Stimulated activated CD8-positive, alpha-beta memory T cell treated with anti-CD3 and anti-CD28 coated beads, Interleukin-7, amount 100 ng/mL, for 1 hour (primary cell): ENCODE measurements at regions not wholly inside any gene's neighbourhood (a gene's known extent, or its start where the extent isn't known, plus 50 kb on each side); places are given as distances from the start of the nearest gene placed in this dataset.
"Not testable (repeated sequence)": the region's sequence is repeated elsewhere in the genome, so short reads cannot be mapped to it uniquely, and the experiment has no call there.

Experiments
- DNase-seq, 2 donors: peaks; one replicate each; pipeline ENCODE4 v3.0.0-alpha.2; 2020; ENCODE audit warnings: low read depth in 2 of 2

DNA sequence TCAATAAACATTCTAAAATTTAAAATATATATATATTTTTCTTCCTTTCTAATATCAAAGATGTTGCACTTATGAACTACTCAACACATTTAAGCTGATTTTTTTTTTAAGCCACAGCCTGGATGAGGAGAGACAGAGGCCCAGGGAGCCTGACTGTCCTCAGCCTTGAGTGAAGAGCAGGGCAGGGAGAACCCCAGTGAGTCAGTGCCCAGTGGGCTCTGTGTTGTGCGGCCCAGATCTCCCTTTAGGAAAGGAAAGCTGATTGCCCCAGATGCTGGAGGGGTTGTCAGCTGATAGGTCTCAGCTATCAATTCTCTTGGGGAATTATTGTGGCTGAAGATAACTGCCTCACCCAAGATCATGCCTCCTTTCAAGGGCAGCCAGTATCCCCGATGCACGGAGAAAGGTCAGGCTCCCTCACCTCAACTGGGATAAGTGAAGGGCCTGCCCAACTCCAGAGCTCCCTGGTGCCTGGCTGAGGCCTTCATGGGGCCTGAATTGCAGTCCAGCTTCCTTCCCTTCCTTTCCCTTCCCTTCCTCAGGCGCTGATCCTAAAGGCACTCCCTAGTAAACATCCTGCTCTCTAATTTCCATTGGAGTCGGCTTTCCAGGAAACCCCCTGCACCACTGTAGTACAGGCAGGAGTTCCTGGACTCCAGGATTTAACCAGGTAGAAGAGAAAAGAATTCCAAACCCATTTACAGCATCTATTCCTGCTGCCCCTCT is 106.9 kb upstream of the ATL2 start:
- DNase-seq, result no peak

DNA sequence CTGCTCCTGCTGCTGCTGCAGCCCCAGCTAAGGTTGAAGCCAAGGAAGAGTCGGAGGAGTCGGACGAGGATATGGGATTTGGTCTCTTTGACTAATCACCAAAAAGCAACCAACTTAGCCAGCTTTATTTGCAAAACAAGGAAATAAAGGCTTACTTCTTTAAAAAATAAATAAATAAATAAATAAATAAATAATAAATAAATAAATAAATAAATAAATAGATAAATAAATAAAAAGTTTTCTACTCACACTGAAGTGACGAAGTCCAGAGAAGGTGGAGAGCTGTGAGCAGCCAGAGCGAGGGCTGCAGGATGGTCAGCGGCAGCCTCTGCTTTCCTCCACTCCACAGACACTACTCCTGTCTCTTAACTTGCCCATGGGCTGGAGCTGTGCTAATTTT is 105.6 kb upstream of the ATL2 start:
- DNase-seq, result not testable (repeated sequence)

DNA sequence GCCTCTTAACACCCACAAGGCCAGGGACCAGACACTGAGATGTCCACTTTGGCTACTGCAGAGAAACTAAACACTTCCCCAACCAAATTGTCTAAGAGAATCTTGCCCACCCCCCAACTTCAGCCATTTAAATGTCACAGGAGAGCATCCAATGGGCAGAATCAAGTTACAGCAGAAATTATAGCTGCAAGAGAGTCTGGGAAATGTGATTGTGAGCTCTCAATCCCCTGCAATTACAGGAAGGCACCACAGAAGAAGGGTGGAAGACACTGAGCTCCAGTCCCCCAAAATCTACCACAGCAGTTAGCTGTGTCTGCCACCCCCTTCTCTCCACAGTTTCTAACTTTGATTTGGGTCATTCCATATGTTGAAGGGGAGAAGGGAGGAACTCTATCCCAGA is 103.5 kb upstream of the ATL2 start:
- DNase-seq, result no peak

DNA sequence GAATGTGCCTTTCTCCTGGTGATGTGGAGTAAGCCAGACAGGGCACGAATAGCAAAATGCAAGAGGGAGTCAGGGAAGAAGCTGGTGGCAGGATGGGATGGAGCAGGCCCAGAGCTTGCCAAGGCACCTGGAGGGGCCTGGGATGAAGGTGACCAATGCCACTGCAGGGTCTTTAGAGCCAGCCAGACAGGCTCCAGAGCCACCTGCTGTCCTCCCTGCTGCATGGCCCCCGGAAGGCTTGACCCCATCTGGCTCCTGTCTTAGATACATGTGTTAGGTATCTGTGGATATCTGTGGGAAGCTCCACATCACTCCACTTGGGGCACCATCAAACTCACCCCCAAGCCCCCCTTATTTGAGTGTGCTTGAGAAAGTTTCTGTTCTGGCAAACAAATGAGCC is 99.9 kb upstream of the ATL2 start:
- DNase-seq, result no peak

DNA sequence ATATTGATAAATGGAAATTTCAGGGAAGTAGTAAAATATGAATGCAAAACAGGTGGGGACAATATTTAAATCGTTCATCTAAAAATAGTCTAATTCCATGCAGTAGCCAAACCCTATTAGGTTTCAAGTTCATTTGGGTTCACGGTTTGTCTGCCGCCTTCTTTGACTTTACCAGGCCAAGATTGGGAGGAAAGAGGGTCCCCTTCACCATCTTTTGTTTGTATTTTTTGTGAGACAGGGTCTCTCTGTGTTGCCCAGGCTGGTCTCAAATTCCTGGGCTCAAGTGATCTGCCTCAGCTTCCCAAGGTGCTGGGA is 98.5 kb upstream of the ATL2 start:
- no peak for DNase-seq

DNA sequence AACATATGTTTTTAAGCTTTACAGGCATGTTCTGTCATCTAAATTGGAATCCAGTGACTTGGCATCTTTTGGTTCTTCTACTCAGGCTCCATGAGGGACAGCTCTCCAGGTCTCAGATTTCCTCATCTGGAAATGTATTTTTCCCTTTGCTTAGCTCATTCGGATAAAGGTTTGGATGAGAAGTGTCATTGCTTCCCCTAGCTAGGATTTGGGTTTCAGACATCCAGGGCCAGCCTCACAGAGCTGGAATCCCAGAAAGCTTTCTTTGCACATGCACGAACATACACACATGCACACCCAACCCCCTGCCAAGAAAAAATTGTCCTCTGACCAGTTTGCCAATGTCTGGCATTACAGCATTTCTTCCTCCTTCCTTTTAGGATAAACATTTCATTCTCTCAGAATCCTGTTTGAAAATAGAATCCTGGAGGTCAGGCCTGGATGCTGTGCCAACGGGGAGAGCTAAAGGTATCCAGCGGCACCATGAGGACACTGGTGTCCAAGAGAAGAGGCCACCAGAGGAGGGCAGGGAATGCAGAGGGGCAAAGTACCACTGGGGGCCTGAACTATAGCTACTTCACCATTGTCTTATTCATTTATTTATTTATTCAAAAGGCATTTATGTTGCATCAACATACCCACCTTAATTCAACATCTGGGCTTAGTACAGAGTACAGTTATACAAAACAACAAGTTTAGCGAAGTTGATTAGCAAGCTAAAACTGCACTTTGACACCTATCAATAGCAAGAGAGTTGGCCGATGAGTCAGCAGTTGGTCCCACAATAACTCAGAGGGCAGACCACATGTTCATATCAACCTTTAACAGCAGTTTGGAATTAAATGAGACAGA is 97.9 kb upstream of the ATL2 start:
- DNase-seq, result no peak

DNA sequence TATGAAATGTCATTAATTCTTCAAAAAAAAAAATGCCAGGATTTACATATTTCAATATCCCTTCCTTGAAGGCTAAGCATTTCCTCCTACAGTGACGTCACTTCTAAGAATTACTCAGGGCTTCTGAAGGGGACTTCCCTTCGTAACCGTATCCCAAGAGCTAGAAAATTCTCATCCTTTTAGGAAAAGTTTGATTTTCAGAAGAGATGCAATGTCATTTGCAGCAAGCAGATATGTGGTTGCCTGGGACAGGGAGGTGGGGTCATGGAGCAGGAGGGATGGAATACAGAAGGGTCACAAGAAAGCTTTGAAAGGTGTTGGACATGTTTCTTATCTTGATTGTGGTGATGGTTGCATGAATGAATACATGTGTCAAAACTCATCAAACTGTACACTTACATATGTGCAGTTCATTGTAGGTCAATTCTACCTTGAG is 97.0 kb upstream of the ATL2 start:
- no peak for DNase-seq

DNA sequence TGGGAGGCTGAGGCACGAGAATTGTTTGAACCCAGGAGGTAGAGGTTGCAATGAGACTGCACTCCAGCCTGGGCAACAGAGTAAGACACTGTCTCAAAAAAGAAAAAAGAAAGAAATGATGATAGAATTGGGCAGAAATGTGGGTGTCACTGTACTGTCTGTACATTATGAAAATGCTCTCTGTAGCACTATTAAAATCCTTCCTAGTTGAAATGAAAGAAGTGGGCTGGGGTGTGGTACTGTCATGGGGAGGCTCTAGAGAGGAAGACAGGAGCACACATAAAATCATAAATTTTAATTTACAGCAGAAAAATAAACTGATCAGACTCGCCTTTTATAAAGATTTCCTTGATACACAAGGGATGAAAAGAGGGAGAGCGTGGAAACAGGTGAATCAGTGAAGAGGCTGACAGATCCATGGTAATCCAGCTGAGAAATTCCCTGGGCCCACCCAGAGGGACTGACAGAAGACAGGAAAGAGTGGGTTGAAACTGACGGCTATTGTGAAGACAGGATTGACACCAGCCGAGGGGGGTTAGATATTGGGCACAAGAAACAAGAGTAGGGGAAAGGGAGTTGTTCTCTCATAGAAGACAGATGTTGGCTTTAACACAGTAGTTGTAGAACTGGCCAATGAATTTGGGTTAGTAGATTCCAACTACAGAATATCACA is 96.4 kb upstream of the ATL2 start:
- no peak for DNase-seq

DNA sequence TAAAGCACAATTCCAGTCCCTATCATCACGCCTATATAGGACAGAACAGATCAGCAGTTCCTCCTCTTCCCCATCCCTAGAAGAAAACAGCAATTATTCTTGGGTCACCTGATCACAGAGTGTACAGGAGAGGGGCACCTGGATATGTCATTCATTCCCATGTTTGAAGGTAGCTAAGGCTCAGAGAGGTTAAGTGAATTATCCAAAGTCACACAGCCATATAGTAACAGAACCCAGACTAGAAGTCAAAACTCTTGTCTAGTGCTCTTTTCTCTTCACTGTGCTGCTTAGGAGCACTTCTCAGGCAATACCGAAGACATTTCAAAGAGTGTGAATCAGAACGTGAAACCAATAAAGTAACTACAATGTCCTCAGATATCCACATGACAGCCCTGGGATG is 93.0 kb upstream of the ATL2 start:
- no peak for DNase-seq

DNA sequence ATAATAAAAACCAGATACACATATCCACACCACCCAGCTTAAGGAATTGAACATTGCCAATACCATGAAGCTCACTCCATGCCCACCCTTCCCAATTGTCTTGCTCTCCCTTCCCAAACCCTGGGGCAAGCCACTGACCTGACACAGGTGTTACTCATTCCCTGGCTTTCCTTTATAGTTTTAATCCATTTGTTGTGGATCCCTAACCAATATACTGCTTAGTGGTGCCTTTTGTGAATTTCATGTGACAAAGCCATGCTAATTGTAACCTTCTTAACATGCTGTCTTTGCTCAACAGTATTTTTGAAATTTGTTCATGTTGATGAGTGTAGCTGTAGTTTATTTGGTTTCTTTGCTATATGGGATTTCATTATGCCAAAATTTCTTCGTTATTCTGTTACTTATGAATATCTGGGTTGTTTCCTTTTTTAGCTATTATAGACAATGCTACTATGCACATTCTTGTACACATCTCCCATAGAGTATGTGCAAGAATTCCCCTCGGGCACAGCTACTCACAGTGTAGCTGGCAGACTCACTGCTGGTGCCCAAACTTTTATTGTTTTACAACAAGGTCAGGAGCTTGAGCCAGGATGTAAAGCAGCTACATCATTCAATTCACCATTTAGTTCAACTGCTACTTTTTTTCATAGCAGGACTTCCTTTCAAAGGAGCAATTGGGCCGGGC is 90.8 kb upstream of the ATL2 start:
- no peak for DNase-seq

DNA sequence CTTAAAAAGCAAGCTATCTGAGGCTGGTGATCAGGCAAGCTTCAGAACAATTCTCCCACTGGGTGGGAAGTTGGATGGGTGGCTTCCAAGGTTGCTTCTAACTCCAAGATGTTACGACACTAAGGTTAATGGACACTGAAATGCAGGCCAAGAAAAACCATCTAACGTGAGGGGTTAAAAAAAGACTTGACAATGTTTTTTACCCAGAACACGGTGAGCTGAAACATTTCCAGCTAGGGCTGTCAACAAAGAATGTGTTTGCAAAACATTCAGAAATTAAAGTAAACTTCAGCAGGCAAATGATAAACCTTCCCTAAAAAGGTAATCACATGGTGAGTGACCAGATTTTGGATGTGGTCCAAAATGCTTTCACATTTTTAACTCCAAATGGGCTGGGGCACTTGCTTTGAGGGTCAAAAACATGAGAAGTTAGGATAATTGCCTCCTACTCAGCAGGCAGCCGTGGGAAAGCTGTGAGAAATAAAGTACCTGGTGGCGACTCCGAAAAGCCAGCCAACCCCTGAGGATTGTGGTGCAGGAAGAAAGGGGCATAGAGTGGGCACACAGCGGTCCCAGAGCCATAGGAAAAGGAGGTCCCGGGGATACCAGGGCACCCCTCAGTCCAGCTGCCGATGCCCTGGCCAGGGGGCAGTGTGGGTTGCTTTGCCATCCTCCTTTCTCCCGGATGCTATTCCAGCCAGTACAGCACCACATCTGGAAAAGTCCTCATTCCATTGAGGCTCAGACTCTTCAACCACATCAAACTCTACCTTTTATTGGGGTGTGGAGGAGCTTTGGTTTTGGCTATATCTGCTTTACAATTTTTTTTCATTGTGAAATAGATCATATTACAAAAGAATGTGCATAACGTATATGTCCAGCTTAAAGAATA is 90.0 kb upstream of the ATL2 start:
- no peak for DNase-seq

DNA sequence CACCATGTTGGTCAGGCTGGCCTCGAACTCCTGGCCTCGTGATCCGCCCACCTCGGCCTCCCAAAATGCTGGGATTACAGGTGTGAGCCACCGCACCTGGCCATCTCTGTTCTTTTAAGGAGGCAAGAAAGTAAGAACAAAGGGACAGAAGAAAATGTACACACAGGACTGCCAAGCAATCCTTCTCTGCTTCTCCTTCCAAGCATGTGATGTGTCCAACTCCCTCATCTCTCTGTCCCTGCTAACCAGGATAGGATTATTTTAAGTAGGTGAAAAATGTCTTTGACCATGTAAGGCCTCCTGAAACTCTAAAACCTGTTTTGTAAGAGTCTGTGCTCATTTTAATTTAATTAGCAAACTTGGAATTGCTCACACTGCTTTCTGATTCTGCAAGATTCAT is 89.3 kb upstream of the ATL2 start:
- DNase-seq, result no peak

DNA sequence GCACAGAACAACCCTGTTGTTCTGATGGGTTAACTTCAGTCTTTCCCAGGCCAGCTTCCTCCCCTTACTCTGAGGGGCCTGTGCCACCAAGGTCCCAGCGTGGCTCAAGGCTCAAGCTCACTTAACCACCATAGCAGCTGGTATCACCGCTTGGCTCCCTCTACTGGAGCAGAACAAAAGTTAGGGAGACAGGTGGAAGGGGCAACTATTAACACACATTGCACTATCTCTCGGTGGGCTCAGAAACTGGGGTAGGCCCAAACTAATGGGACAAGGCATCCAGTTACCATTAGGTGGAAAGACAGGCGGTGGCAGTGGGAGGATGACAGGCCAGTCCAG is 88.7 kb upstream of the ATL2 start:
- DNase-seq, result no peak

DNA sequence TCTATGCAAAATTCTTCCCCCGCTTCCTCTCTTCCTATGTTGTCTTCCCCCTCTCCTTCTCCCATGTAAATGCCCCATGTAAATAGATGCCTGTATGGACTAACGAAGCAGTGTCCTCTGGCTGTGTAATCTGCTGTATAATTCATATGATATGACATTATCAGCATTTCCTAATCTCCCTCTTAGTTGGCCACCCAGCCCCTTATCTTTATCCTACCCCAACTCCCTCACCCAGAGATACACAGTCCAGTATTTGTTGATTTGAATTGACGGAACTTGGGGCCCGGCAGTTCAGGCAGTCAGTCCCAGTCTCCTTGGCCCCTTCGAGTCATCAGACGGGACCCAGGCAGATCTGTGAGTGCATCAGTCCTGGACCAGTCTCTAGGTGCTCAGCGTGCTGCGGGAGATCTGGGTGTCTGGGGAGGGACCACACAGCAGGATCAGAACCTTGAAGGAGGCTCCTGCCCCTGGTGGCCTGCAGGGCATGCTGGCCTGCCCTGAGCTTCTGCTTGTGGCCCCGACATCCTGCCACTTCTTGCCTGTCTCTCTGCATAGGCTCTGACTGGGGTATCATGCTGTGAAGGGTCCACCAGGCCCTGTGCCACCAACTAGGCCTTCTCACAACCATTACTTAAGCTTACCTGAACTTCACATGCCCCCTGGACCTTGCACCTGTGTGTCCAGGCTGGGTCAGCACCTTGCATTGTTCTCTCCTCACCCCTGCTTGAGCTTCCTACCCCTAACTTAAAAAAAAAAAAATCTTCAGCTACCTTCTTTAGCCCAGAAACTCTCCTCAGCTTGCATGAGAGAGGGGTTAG is 88.1 kb upstream of the ATL2 start:
- DNase-seq, result no peak

DNA sequence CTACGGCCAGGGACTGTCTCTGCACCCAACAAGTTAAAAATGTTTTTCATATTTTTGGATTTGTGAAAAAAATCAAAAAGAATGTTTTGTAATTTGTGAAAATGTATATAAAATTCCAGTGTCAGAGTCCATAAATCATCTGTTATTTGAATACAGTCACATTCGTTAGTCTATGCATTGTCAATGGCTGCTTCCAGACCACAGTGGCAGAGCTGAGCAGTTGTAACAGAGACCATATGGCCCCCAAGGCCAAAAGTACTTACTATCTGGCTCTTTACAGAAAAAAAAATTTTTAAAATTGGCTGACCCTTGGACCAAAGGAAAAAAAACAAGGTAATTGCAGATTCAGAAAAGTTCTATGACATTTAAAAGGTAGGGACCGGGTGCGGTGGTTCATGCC is 86.7 kb upstream of the ATL2 start:
- no peak for DNase-seq

DNA sequence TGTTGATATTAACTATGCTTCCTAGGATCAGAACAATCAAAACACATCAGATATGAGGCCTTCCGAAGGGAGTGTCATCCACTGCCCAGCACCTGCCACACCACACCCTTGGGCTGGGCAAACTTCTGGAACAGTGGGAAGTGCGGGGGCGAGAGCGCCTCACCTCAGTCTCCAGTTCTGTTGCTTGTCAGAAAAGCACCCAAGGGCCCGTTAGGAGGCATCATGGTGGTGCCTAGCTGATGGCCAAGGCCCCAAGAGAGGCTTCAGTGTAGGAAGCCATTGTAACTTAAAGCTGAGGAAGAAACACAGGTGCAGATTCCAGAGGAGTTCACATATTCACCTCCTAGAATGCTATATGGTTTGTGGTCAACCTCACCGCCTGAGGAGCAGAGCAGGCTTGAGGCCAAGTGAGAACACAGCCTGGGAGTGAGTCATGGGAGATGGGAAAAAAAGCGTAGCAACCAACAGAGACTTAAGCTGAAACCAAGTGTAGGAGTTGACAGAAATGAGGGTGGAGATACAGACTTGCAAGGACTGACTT is 85.1 kb upstream of the ATL2 start:
- DNase-seq, result no peak

DNA sequence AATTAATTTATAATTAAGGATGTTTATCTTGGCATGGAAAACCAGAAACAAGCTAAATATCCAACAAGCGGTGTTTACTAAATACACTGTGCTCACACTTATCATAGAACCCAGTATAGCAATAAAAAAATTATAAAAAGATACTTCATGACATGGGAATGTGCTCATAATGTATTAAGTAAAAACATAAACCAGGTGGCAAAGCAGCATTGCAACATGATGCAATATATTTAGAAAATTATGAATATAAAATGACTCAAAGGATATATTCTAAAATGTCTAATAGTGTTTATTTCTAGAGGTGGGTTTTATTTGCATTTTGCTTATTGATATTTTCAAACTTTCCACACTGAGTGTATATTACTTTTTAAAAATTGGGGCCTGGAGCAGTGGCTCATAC is 84.4 kb upstream of the ATL2 start:
- DNase-seq, result no peak

DNA sequence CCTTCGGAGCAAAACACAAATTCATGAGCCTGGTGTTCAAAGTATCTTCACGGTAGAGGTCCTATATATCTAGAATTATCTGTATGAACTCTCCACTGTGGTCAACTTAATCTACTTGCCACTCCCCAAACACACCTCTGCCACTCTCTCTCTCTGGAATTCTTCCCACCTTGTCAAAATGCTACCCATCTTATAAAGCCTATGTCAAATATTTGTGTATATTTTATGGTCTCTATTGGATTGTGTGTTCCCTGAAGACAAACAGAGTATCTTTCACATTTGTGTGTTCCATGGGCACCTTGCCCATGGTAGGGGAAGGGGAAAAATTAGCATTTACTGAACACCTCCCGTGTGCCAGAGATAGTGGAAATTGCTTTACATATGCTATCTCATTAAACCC is 83.2 kb upstream of the ATL2 start:
- no peak for DNase-seq

DNA sequence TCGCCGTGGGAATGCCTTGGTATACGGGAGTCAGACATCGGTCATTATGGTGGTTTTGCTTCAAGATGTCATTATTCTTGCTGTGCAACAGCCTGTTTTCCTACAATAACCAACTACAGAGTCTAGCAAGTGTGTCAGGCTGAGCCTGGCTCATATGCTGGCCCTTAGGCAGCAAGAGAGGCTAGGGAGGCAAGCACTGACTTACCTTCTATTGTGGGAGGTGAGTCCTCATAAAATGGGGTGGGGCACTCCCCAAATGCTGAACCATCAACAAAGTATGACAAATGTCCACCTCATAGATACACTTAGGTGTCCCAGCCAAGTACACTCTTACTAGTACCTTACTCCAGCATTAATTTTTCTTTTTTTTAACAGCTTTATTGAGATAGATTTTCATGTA is 77.0 kb upstream of the ATL2 start:
- DNase-seq, result no peak

DNA sequence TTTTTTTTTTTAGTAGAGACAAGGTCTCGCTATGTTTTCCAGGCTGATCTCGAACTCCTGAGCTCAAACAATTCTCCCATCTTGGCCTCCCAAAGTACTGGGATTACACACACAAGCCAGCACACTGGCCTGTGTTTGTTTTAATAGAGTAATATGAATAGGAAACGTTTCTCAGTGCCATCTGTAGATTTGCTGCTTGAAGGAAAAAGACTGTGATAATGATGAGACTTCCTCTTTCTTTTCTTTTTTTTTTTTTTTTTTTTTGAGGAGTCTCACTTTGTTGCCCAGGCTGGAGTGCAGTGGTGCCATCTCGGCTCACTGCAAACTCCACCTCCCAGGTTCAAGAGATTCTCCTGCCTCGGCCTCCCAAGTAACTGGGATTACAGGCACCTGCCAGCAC is 74.7 kb upstream of the ATL2 start:
- not testable (repeated sequence) for DNase-seq
